ENCODE measurements at regions not wholly inside any gene's neighbourhood (a gene's known extent, or its start where the extent isn't known, plus 50 kb on each side); places are given as distances from the start of the nearest gene placed in this dataset.

DNA sequence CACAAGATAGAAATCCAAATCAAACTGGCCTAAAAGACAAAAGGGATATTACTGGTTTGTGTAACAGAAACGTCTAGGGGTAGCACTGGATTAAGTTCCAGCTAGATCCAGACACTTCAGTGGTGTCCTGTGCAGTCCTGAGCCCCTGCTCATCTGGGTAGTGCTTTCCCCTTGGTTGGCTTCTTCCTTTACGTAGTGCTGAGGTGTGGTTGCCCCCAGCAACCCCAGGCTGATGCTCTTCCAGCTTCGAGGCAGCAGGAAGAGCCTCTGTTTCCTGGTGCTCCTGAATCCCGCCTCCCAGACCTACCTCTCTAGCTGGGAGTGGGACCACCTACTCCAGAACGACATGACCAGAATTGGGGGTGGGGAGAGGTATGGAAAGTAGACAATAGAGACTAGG, 166.1 kb upstream of the ADRA1B start:
- H3K9me3 Mint-ChIP-seq: peaks cover 20% of the 10 kb centered on the region
- H3K4me3 Mint-ChIP-seq: no peak overlapping the region
- TF ChIP-seq, protein P1, sequence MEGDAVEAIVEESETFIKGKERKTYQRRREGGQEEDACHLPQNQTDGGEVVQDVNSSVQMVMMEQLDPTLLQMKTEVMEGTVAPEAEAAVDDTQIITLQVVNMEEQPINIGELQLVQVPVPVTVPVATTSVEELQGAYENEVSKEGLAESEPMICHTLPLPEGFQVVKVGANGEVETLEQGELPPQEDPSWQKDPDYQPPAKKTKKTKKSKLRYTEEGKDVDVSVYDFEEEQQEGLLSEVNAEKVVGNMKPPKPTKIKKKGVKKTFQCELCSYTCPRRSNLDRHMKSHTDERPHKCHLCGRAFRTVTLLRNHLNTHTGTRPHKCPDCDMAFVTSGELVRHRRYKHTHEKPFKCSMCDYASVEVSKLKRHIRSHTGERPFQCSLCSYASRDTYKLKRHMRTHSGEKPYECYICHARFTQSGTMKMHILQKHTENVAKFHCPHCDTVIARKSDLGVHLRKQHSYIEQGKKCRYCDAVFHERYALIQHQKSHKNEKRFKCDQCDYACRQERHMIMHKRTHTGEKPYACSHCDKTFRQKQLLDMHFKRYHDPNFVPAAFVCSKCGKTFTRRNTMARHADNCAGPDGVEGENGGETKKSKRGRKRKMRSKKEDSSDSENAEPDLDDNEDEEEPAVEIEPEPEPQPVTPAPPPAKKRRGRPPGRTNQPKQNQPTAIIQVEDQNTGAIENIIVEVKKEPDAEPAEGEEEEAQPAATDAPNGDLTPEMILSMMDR (IDR thresholded peaks at IDR 0.05): no peak
- H3K27me3 Mint-ChIP-seq (ENCODE audit: insufficient read depth): no peaks in the 10 kb centered on the region; the same call in 1 of the 2 replicates
- H3K36me3 Mint-ChIP-seq (ENCODE audit: low read depth): peaks cover 11% of the 10 kb centered on the region; the same call in 1 of the 2 replicates
- DNase-seq: no peak
- no peak overlapping the region for H3K27ac Mint-ChIP-seq
- H3K4me1 Mint-ChIP-seq (ENCODE audit: low read depth): peaks cover 17% of the 10 kb centered on the region

DNA sequence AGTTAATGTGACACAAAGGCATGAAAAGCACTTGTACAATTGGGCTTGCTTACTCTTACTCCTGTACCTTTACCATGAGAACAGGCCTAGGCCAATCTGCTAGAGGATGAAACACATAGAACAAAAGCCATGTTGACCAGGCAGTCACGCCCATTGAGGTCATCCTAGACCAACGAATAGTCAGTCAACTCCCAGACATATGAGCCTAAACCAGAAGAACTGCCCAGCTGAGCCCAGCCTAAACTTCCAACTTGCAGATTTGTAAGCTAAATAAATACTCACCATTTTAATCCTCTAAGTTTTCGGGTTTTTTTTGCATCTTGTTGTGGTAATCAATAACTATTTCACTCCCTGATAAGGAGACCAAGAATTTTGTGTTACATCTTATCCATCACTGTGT, 164.8 kb upstream of the ADRA1B start:
- DNase-seq: no peak
- Mint-ChIP-seq H3K9me3 (peaks cover 20% of the 10 kb centered on the region), H3K4me1 (ENCODE audit: low read depth) (peaks cover 17% of the 10 kb centered on the region), H3K27me3 (ENCODE audit: insufficient read depth) (no peaks in the 10 kb centered on the region; the same call in 1 of the 2 replicates), H3K36me3 (ENCODE audit: low read depth) (peaks cover 11% of the 10 kb centered on the region; the same call in 1 of the 2 replicates), H3K27ac (no peak overlapping the region), H3K4me3 (no peak overlapping the region)
- TF ChIP-seq, protein P1 (IDR thresholded peaks at IDR 0.05): no peak

DNA sequence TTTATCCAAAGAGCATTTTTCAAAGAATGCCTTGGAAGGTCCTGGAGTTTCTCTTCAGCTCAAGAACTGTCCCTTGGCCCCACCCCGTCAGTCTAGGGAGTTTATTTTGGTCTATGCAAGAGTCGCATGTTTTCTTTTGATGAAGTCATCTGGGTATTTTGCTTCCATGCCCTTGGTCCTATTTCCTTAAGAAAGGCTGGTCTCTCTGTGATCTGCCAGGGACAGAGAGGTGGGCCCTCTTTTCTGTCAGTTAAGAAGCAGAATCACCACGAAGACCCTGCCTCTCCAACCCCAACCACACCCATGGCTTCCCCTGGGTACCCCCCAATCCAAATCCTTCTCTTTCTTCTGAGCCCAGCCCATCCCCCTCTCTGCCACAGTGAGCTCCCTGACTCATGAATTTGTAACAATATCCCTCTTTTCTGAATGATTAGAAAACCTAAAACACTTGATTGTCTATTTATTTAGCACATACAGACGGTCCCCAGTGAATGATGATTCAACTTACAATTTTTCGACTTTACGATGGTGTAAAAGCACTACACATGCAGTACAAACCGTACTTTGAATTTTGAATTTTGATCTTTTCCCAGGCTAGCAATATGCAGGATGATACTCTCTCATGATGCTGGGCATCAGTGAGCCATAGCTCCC, 163.5 kb upstream of the ADRA1B start:
- Mint-ChIP-seq H3K9me3 (peaks cover 20% of the 10 kb centered on the region), H3K27me3 (ENCODE audit: insufficient read depth) (no peaks in the 10 kb centered on the region; the same call in 1 of the 2 replicates), H3K27ac (no peak overlapping the region), H3K4me3 (no peak overlapping the region), H3K36me3 (ENCODE audit: low read depth) (peaks cover 11% of the 10 kb centered on the region; the same call in 1 of the 2 replicates), H3K4me1 (ENCODE audit: low read depth) (peaks cover 17% of the 10 kb centered on the region)
- no peak for DNase-seq
- TF ChIP-seq, protein P1 (IDR thresholded peaks at IDR 0.05): no peak

DNA sequence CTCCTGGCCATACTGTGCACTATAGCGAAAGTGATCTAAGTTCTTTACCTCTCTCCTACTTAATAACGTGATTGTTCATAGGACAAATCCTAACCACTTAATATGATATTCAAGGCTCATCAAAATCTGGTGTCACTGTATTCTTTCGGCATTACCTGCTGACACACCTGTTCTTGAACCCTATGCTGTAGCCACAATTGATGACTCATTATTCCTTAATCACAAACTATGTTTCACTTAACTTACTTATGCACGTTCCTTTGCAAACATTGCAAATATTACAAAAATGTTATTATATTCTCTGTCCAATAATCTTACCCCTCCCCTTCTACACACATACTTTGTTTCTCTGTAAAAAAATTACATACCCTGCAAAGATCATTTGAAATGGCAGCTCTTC, 158.1 kb upstream of the ADRA1B start:
- Mint-ChIP-seq H3K27me3 (ENCODE audit: insufficient read depth) (no peaks in the 10 kb centered on the region), H3K9me3 (no peaks in the 10 kb centered on the region), H3K4me1 (ENCODE audit: low read depth) (peaks cover 18% of the 10 kb centered on the region), H3K36me3 (ENCODE audit: low read depth) (peaks cover 2% of the 10 kb centered on the region; the same call in 1 of the 2 replicates), H3K4me3 (no peak overlapping the region), H3K27ac (no peak overlapping the region)
- TF ChIP-seq, protein P1 (IDR thresholded peaks at IDR 0.05): no peak
- no peak for DNase-seq

DNA sequence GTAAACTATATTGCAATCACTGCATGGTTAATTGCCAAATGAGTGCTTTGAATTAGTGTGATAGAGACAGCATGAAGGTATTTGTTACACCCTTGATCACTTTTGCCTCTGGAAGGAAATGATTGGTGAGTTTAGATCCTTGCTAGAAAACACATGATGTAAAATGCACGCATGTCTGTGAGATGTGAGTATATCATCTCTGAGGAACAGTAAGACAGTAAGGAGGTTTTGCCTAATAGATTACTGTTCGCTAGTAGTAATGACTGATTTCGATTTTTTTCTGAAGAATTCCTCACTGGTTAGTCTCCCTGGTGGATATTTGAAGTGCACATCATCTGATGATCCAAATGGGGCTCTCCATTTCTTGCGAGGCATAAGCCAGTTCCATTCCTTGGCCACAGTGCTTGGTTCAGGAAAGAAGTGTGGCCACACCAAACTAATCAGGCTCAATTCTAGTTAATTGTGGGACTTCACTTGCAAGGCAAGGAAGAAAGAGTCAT, 156.4 kb upstream of the ADRA1B start:
- Mint-ChIP-seq H3K9me3 (no peaks in the 10 kb centered on the region), H3K4me3 (no peak overlapping the region), H3K27ac (no peak overlapping the region), H3K27me3 (ENCODE audit: insufficient read depth) (no peaks in the 10 kb centered on the region), H3K4me1 (ENCODE audit: low read depth) (peaks cover 34% of the 10 kb centered on the region), H3K36me3 (ENCODE audit: low read depth) (peaks cover 4% of the 10 kb centered on the region; the same call in 1 of the 2 replicates)
- DNase-seq: no peak
- TF ChIP-seq, protein P1 (IDR thresholded peaks at IDR 0.05): no peak

Data from HFFc6 (cell line).